A673 (cell line): ENCODE measurements at regions not wholly inside any gene's neighbourhood (a gene's known extent, or its start where the extent isn't known, plus 50 kb on each side); places are given as distances from the start of the nearest gene placed in this dataset.

Experiments used
- EZH2 ChIP-seq: fragments of 200-600 bp; sonication (generic); IDR thresholded peaks from 2 replicates; pipeline ENCODE4 v1.6.1; 2017; ENCODE audit warnings: borderline replicate concordance, low read depth, mild to moderate bottlenecking, mixed read lengths, antibody characterized with exemption, low read length; ENCODE audit not compliant: poor library complexity, severe bottlenecking
- TF ChIP-seq, protein P1 (sequence below): fragments of 300-800, 200-600 bp; sonication (generic); conservative IDR thresholded peaks from 2 replicates; pipeline ENCODE4 v1.5.1; 2017; ENCODE audit warnings: low read depth, mild to moderate bottlenecking, antibody characterized with exemption, low read length, moderate library complexity, mixed read lengths

DNA sequence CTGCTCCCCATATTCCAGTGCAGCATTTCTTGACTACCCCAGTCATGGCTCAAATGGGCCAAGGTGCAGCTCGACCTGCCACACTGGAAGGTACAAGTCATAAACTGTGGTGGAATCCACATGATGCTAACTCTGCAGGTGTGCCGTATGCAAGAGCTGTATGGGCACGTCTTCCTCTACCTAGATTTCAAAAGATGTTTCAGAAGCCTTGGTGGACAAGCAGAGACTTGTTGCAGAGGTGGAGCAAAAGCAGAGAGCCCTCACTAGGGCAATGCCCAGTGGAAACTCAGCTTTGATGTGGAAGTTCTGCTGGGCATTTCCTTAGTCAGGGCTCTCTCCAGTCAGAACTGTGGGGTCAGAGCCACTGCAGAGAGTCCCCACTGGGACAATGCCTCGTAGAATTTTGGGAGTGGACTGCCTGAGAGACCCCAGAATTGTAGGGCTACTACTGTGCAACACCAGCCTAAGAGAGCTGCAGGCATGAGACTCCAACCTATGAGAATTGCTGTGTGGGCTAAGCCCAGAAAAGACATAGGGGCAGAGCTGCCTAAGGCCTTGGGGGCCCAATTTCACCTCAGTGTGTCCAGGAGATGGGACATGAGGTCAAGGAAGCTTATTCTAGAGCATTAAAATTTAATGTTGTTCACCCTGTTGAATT is 65.7 kb downstream of the BEX3 start:
- TF ChIP-seq, protein P1, sequence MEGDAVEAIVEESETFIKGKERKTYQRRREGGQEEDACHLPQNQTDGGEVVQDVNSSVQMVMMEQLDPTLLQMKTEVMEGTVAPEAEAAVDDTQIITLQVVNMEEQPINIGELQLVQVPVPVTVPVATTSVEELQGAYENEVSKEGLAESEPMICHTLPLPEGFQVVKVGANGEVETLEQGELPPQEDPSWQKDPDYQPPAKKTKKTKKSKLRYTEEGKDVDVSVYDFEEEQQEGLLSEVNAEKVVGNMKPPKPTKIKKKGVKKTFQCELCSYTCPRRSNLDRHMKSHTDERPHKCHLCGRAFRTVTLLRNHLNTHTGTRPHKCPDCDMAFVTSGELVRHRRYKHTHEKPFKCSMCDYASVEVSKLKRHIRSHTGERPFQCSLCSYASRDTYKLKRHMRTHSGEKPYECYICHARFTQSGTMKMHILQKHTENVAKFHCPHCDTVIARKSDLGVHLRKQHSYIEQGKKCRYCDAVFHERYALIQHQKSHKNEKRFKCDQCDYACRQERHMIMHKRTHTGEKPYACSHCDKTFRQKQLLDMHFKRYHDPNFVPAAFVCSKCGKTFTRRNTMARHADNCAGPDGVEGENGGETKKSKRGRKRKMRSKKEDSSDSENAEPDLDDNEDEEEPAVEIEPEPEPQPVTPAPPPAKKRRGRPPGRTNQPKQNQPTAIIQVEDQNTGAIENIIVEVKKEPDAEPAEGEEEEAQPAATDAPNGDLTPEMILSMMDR = no peak
- no peak for TF ChIP-seq EZH2
